GM21447 (cell line): ENCODE measurements at regions not wholly inside any gene's neighbourhood (a gene's known extent, or its start where the extent isn't known, plus 50 kb on each side); places are given as distances from the start of the nearest gene placed in this dataset.

ENCODE experiments used
- ATAC-seq: cut with Tn5 transposase; IDR thresholded peaks from one replicate; pipeline ENCODE4 v1.9.1; 2021; ENCODE audit not compliant: unreplicated experiment

DNA sequence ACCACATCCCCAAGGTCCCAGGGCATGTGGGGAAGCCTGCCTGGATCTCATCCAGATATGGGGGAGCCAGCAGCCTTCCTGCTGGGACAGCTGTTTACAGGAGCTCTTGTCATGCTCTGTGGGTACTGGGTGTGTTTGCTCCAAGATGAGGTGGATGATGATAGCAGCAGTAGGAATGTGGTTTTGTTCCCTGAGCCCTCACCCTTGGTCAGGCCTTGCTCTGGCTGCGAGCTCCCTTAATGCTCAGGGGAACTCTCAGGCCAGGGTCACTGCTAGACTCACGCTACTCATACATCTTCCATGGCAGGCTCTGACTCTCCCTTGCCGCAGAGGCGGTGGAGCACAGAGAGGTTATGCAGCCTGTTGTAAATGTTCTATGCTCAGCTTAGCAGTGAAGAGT is 990.3 kb downstream of the AACS start:
- no peak for ATAC-seq

- ATAC-seq = no peak
Measured at GRCh38 chr12:126061777-126062176, 996.5 kb downstream of the AACS start.

- ATAC-seq = no peak
Measured at GRCh38 chr12:126064028-126064427, 998.8 kb downstream of the AACS start.

GRCh38 chr12:126067626-126068329 is 1002.5 kb downstream of the AACS start:
- no peak for ATAC-seq

DNA sequence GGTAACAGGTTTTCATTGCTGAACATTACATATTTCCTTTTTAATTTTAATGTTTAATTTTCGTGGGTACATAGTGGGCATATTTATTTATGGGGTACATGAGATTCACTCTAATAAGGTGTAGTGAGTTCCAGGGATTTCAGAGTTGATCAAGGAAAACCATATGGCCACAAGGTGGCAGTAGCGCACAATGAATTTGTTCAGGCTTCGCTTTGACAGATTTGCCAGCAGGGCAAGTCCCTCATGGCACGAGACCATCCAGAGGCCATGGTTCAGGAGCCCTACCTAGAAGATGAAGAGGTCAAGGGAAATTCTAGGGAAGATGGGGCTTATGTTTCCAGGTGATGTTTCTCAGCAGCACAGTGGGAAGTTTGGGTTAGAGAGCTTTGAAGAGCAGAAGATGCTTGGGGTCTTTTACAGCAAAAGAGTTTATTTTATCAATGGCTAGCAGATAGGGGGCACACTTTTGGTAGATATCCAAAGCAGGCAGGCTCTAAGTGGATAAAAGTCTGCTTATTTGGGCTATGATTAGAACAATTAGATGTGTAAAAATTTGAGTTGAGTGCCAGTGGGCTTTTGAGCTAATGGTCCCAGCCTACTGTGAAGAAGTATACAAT is 1004.4 kb downstream of the AACS start:
- ATAC-seq = no peak

DNA sequence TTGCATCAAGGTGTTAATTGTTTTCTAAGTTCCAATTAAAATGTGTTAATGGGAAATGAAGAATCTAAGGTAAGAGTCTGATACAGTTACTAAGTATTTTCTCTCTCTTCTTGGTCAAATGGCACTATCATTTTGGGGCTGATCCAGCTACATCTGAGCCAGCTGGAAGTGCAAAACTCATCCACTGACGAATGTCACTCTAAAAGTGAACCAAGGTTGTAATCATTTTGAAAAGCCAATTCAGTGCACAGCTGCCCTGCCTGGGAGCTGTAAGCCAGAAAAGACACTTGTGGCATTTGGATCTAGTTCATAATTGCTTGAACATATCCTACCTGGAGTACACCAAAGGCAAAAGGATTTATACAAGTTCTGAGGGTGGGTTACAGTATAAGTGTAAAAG is 1011.3 kb downstream of the AACS start:
- no peak for ATAC-seq

- no peak for ATAC-seq
Measured at GRCh38 chr12:126083926-126084325, 1018.7 kb downstream of the AACS start.

- no peak for ATAC-seq
Measured at GRCh38 chr12:126084480-126084879, 1019.2 kb downstream of the AACS start.

- ATAC-seq = no peak
Measured at GRCh38 chr12:126086242-126086641, 1021.0 kb downstream of the AACS start.

DNA sequence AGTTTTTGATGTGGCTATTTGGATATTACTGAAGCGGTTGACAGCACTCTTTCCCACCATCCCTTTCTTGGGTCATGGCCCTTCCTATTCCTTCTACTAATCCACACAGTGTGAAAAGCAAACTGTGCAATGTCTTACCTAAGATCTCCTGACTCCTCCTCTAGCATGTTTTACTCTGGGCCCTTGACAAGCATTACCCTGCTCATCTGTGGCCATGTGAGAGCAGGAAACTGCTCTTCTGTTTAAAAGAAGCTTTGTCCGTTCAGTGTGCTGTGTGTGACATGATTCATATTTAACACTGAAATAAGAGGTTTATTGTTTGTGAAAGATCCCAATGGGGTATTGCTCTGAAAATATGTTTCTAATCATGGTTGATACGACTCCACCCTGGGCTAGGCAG is 1022.5 kb downstream of the AACS start:
- no peak for ATAC-seq

DNA sequence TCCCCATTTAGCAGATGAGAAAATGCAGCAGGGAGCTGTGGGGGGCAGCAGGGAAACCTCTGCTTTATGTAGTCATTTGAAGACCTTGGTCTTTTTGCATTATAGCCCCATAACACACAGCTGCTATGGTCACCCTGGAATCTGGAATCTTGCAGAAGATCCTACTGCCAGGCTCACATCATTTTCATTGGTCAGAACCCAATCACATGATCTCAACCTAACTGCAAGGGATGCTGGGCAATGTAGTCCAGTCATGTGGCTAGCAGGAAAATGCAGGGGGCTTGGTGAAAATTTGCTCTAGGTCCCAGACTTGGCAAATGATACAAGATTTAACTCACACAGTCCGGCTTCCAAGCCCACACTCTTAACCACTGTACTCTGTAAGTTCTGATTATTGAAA is 1028.7 kb downstream of the AACS start:
- no peak for ATAC-seq

- ATAC-seq = no peak
Measured at GRCh38 chr12:126095748-126096510, 1030.7 kb downstream of the AACS start.

DNA sequence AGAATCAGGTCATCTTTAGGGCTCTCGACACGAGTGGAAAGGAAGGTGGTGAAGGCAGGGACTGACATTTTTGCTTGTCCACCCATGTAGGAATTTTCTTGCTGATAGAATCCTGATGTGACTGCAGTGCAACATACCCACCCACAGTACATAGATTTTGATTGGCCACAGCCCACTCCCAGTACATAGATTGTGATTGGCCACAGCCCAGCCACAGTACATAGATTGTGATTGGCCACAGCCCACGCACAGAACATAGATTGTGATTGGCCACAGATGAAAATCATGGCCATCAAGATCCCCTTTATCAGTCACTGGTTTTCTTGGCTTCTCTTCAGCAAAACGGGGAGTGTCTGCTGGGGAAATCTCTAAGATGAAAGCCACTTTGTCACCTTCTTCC is 1041.5 kb downstream of the AACS start:
- ATAC-seq = no peak

DNA sequence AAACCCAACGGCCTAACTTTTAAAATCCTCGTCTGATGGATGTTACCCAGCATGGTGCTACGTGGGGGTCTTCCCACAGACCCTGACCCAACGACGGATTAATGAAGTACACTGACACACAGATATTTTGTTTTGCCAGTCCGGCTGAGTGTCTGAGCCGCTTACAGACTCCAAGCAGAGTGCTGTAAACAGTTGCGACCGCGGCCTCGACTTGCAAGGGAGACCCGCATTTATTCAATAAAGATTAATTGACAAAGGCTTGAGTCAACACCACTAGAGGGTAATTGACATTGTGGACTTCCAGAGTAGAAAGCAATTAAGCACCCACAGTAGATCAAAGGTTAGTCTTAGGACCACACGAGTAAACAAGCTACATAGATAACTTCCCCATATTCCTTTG is 1042.4 kb downstream of the AACS start:
- no peak for ATAC-seq

- no peak for ATAC-seq
Measured at GRCh38 chr12:126108247-126108646, 1043.0 kb downstream of the AACS start.

GRCh38 chr12:126112141-126112540 is 1046.9 kb downstream of the AACS start:
- no peak for ATAC-seq

GRCh38 chr12:126112849-126113248 is 1047.6 kb downstream of the AACS start:
- ATAC-seq = no peak

GRCh38 chr12:126114441-126114840 is 1049.2 kb downstream of the AACS start:
- no peak for ATAC-seq

- no peak for ATAC-seq
Measured at GRCh38 chr12:126117502-126117901, 1052.3 kb downstream of the AACS start.

- no peak for ATAC-seq
Measured at GRCh38 chr12:126139355-126139754, 1074.1 kb downstream of the AACS start.

GRCh38 chr12:126144603-126145002 is 1079.4 kb downstream of the AACS start:
- no peak for ATAC-seq

DNA sequence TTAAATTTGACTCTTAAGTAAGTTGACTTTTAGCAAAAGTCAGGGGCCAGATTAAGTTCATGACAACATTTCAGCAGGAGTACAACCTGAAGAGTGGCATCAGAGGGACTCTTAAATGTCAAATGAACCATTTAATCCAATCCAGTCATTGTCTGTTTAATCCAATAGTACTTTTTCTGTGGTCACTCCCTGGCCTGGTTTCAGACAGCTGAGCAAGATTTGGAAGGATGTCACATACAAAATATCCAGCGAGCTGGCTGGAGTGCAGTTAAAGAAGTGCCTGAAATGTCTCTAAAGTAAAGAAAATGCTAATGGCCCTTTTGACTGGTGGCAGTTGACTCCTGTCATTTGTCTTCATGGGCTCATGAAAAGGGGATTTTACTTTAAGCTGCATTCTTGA is 1082.1 kb downstream of the AACS start:
- no peak for ATAC-seq
